RWPE1 (cell line): ENCODE measurements at regions not wholly inside any gene's neighbourhood (a gene's known extent, or its start where the extent isn't known, plus 50 kb on each side); places are given as distances from the start of the nearest gene placed in this dataset.

Source experiments
- CTCF ChIA-PET: fragments of 350-600 bp; sonication (Branson Sonifier 250); formaldehyde crosslinking; extraction: SDS; loops from one replicate; lab custom pipeline; 2021; lab: Yijun Ruan, JAX
- POLR2A ChIA-PET: fragments of 400-600 bp; formaldehyde crosslinking; extraction: SDS; loops from one replicate; lab custom pipeline; 2020; ENCODE audit warnings: antibody characterized with exemption; ENCODE audit not compliant: low non-redundant PET; lab: Yijun Ruan, JAX
- DNase-seq: peaks from one replicate; pipeline ENCODE4 v3.0.0; 2012; ENCODE audit warnings: low spot score
- H3K27ac ChIP-seq: fragments of 450-650 bp; 2 replicates; pipeline ENCODE4 v1.5.1; 2017
- TF ChIP-seq, protein P1 (sequence below): fragments of 450-650 bp; conservative IDR thresholded peaks from 2 replicates; pipeline ENCODE4 v1.5.1; 2017; ENCODE audit warnings: low read depth, mild to moderate bottlenecking

DNA sequence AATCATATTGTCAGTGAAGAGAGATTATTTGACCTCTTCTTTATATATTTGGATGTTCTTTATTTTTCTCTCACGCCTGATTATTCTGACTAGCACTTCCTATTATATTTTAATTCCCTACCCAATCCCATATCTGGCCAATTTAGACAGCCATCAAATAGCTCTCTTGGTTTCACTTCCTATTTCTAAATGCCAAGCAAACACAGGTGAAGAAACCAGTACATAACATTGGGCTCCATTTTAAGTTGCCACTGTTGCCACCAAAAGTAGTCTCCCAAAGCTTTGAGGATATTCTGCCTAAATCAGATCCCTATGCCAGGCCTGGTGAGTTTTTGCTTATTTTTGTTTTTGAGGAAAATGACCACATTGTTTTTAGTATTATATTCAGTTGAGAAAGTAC lies 547.0 kb downstream of the MBD2 start:
- TF ChIP-seq, protein P1, sequence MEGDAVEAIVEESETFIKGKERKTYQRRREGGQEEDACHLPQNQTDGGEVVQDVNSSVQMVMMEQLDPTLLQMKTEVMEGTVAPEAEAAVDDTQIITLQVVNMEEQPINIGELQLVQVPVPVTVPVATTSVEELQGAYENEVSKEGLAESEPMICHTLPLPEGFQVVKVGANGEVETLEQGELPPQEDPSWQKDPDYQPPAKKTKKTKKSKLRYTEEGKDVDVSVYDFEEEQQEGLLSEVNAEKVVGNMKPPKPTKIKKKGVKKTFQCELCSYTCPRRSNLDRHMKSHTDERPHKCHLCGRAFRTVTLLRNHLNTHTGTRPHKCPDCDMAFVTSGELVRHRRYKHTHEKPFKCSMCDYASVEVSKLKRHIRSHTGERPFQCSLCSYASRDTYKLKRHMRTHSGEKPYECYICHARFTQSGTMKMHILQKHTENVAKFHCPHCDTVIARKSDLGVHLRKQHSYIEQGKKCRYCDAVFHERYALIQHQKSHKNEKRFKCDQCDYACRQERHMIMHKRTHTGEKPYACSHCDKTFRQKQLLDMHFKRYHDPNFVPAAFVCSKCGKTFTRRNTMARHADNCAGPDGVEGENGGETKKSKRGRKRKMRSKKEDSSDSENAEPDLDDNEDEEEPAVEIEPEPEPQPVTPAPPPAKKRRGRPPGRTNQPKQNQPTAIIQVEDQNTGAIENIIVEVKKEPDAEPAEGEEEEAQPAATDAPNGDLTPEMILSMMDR: no peak
- ChIA-PET POLR2A (no interaction called here), CTCF (no interaction called here)
- DNase-seq: no peak
- no peak overlapping the region for H3K27ac ChIP-seq

DNA sequence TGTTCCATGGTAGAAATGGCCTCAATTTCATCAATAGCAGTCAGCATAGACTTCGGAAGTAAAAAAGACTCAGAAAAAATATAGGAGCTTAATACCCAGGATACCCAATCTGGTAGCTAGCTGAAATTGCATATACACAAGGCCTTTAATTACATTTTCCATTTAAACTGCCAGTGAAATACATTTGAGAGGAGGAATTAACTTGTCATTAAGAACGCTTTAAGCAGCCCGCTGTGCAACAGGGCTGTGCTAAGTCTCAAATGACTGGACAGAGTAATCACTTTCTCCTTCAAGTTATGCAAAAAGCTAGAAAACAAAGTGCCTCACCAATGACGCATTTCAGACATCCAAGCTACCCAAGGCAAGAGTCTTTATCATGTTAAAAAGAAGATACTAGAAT lies 558.8 kb downstream of the MBD2 start:
- TF ChIP-seq, protein P1: no peak
- POLR2A ChIA-PET: no interaction called here
- no peak for DNase-seq
- CTCF ChIA-PET: no interaction called here
- H3K27ac ChIP-seq: no peak overlapping the region

DNA sequence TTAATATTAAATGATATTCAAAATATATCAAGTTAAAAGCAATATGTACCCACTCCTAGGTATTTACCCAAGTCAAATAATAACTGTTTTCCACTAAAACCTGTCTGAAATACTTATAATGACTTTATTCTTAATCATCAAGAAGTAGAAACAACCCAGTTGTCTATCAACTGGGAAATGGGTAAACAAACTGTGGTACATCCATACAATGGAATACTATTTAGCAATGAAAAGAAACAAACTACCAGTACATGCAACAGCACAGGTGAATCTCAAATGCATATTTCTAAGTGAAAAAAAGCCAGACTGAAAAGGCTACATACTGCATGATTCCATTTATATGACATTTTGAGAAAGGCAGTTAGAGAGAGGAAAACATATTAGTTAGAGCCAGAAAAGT lies 559.9 kb downstream of the MBD2 start:
- ChIA-PET CTCF (no interaction called here), POLR2A (no interaction called here)
- TF ChIP-seq, protein P1: no peak
- DNase-seq: no peak
- no peak overlapping the region for H3K27ac ChIP-seq

DNA sequence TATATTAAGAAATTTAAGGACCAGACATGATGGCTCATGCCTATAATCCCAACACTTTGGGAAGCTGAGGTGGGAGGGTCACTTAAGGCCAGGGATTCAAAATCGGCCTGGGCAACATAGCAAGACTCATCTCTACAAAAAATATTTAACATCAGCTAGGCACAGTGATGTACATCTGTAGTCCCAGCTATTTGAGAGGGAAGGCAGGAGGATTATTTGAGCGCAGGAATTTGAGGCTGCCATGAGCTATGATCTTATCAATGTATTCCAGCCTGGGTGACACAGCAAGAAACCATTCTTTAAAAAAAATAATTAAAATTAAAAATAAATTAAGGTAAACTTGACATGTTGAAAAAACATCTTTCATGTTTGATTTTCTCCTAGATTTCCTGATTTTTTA lies 564.2 kb downstream of the MBD2 start:
- TF ChIP-seq, protein P1: no peak
- DNase-seq: no peak
- POLR2A ChIA-PET: no interaction called here
- CTCF ChIA-PET: interaction anchor here (0.6 to 0.7 kb wide), 2 partner anchors 123 to 990 kb away, joined by 3 read pairs; no protein-coding TSS in a partner anchor
- H3K27ac ChIP-seq: no peak overlapping the region

DNA sequence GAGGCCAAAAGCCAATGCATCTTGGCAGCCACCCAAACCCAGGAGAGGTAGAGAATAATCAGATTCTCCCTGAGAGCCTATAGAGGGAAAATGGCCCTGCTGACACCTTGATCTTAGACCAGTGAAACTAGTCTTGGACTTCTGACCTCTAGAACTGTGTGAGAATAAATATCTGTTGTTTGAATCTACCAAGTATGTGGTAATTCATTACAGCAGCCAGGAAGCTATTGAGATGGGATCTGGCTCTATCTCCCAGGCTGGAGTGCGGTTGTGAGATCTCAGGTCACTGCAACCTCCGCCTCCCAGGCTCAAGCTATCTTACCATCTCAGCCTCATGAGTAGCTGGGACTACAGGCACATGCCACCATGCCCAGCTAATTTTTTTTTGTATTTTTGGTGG lies 567.2 kb downstream of the MBD2 start:
- CTCF ChIA-PET: no interaction called here

DNA sequence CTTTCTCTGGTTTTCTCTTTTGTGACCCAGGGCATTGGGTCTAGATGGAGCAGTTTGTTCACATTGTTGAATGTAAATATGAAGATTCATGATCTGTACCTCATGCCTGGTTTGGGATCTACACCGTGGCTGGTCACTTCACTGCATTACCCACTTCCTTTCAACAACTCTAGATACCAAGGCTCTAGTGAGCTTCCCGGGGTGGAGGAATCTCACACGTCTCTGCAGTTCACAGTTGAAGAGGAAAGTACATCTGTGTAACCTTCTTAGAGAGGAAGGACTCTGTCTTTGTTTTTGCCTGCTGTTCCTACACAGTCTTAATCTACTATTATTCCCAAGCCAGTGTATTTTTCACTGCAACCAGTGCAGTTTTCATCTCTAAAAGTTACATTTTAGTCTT lies 574.8 kb downstream of the MBD2 start:
- CTCF ChIA-PET: no interaction called here

More for the DNA sequence above, 567.2 kb downstream of the MBD2 start:
- POLR2A ChIA-PET: no interaction called here
- TF ChIP-seq, protein P1: no peak
- no peak overlapping the region for H3K27ac ChIP-seq
- DNase-seq: no peak

More for the DNA sequence above, 574.8 kb downstream of the MBD2 start:
- H3K27ac ChIP-seq: no peak overlapping the region
- TF ChIP-seq, protein P1: no peak
- POLR2A ChIA-PET: no interaction called here
- DNase-seq: no peak
